SK-N-SH (cell line): ENCODE measurements at regions not wholly inside any gene's neighbourhood (a gene's known extent, or its start where the extent isn't known, plus 50 kb on each side); places are given as distances from the start of the nearest gene placed in this dataset.

Source experiments
- CTCF ChIP-seq: fragments of 200-600 bp; sonication (generic); IDR thresholded peaks from 2 replicates; pipeline ENCODE4 v1.6.1; 2017; ENCODE audit warnings: antibody characterized with exemption, mild to moderate bottlenecking, moderate library complexity
- MAX ChIP-seq: IDR thresholded peaks from 2 replicates; pipeline ENCODE4 v1.4.0; 2012; ENCODE audit warnings: low read depth
- USF2 ChIP-seq: fragments of 150-350 bp; IDR thresholded peaks from 2 replicates; pipeline ENCODE4 v1.6.1; 2017; ENCODE audit warnings: antibody characterized with exemption, low read length, low read depth, borderline replicate concordance

- TF ChIP-seq MAX (no peak), CTCF (no peak), USF2 (no peak)
These were observed 909.1 kb downstream of the TRHDE start for GRCh38 chr12:73181244-73181643.
